HepG2 (cell line): ENCODE measurements at regions not wholly inside any gene's neighbourhood (a gene's known extent, or its start where the extent isn't known, plus 50 kb on each side); places are given as distances from the start of the nearest gene placed in this dataset.

Experiments used
- ATAC-seq: fragments of 200-7000 bp; cut with Tn5 transposase; 3 replicates; pipeline ENCODE4 v1.9.1; 2020; ENCODE audit warnings: mild to moderate bottlenecking, moderate library complexity
- BruUV-seq: library from RNA; stranded (reverse); fragments of 400-500 nt; replicated peaks from 2 replicates; lab custom pipeline; 2021; lab: Mats Ljungman, UMichigan
- CTCF ChIA-PET: fragments of 300-600 bp; formaldehyde crosslinking; extraction: SDS; loops from one replicate; lab custom pipeline; 2021; ENCODE audit warnings: low total read pairs, inconsistent platforms, low intra/inter-chr PET ratio; lab: Yijun Ruan, JAX
- POLR2A ChIA-PET: fragments of 350-600 bp; sonication (Branson Sonifier 250); formaldehyde crosslinking; loops from one replicate; lab custom pipeline; 2020; ENCODE audit warnings: antibody characterized with exemption, inconsistent platforms; lab: Yijun Ruan, JAX
- DNase-seq: peaks from one replicate; pipeline ENCODE4 v3.0.0-alpha.2; 2015; ENCODE audit warnings: low spot score
- FAIRE-seq: peaks from 3 replicates; lab custom pipeline; 2011; peaks lifted over from hg19 to GRCh38; lab: Jason Lieb, UNC
- H2AFZ ChIP-seq: one replicate; pipeline ENCODE4 v1.6.1; 2011; ENCODE audit warnings: low read length, inconsistent platforms
- H3K27ac ChIP-seq: fragments of 300-600 bp; 3 replicates; pipeline ENCODE4 v1.8.0; 2011; ENCODE audit warnings: mixed run types, mild to moderate bottlenecking, mixed read lengths, low read length, inconsistent platforms; ENCODE audit not compliant: insufficient read depth; ENCODE audit errors: extremely low read length
- H3K27me3 ChIP-seq, 2 experiments: fragments of 200-600 bp in 1 of 2; 2 replicates in 1 of 2; 3 replicates in 1 of 2; pipeline versions ENCODE4 v1.6.0 to v1.8.0; 2011; ENCODE audit warnings: low read length in 2 of 2, mild to moderate bottlenecking in 2 of 2, moderate library complexity in 2 of 2, inconsistent platforms in 1 of 2; ENCODE audit not compliant: insufficient read depth in 2 of 2, control insufficient read depth in 1 of 2
- H3K36me3 ChIP-seq, 2 experiments: fragments of 200-600 bp in 1 of 2; replicated peaks in 1 of 2; 2 replicates in 1 of 2; 3 replicates in 1 of 2; pipeline versions ENCODE4 v1.5.1 to v1.8.0; 2011; ENCODE audit warnings: low read length in 2 of 2, inconsistent platforms in 1 of 2; ENCODE audit not compliant: insufficient read depth in 2 of 2, control insufficient read depth in 1 of 2
- H3K4me1 ChIP-seq: 2 replicates; pipeline ENCODE4 v1.5.1; 2012; ENCODE audit warnings: low read length, inconsistent platforms; ENCODE audit not compliant: insufficient read depth
- H3K4me2 ChIP-seq: 2 replicates; pipeline ENCODE4 v1.6.0; 2011; ENCODE audit warnings: low read depth, low read length, inconsistent platforms
- H3K4me3 ChIP-seq, 3 experiments: fragments of 200-600 bp in 1 of 3; sonication (generic), shearing (Covaris generic) in 1 of 3; replicated peaks in 1 of 3; 2 replicates each; pipeline ENCODE4 v1.5.1; 2011 to 2016; ENCODE audit warnings: low read length in 3 of 3, inconsistent platforms in 2 of 3, low read depth in 2 of 3, mild to moderate bottlenecking in 2 of 3, control low read depth in 1 of 3, mixed read lengths in 1 of 3; ENCODE audit not compliant: insufficient read depth in 1 of 3
- H3K79me2 ChIP-seq: one replicate; pipeline ENCODE4 v1.6.1; 2011; ENCODE audit warnings: low read length, inconsistent platforms; ENCODE audit not compliant: insufficient read depth
- H3K9ac ChIP-seq: 2 replicates; pipeline ENCODE4 v1.6.0; 2011; ENCODE audit warnings: mild to moderate bottlenecking, low read depth, low read length, inconsistent platforms; ENCODE audit not compliant: insufficient read depth
- H3K9me3 ChIP-seq: 2 replicates; pipeline ENCODE4 v1.5.1; 2012; ENCODE audit warnings: mild to moderate bottlenecking, low read length
- H4K20me1 ChIP-seq: 2 replicates; pipeline ENCODE4 v1.6.0; 2011; ENCODE audit warnings: inconsistent platforms, mild to moderate bottlenecking, low read length, moderate library complexity; ENCODE audit not compliant: insufficient read depth
- ASH2L ChIP-seq: fragments of 300-600, 200-600 bp; sonication (generic); IDR thresholded peaks from 2 replicates; pipeline ENCODE4 v1.7.0; 2017; ENCODE audit warnings: low read depth, mild to moderate bottlenecking, moderate library complexity, mixed read lengths, low read length; ENCODE audit not compliant: insufficient read length
- SP5 ChIP-seq: IDR thresholded peaks from 2 replicates; pipeline ENCODE4 v1.6.1; 2016; ENCODE audit warnings: low read depth, borderline replicate concordance
- ZMYM3 ChIP-seq: sonication (generic); formaldehyde crosslinking; IDR thresholded peaks from 2 replicates; pipeline ENCODE4 v1.5.1; 2020; ENCODE audit warnings: mild to moderate bottlenecking, missing genetic modification reagents
- ZNF430 ChIP-seq: sonication (generic); formaldehyde crosslinking; IDR thresholded peaks from 2 replicates; pipeline ENCODE4 v1.9.0; 2021; ENCODE audit warnings: mild to moderate bottlenecking, missing genetic modification reagents
- ZNF567 ChIP-seq: sonication (generic); formaldehyde crosslinking; IDR thresholded peaks from 2 replicates; pipeline ENCODE4 v1.8.1; 2023; ENCODE audit warnings: mild to moderate bottlenecking, missing genetic modification reagents, borderline replicate concordance
- ZNF629 ChIP-seq: sonication (generic); formaldehyde crosslinking; conservative IDR thresholded peaks from 2 replicates; pipeline ENCODE4 v1.5.0; 2020; ENCODE audit warnings: missing genetic modification reagents
- ZNF709 ChIP-seq: sonication (generic); formaldehyde crosslinking; IDR thresholded peaks from 2 replicates; pipeline ENCODE4 v1.5.0; 2020; ENCODE audit warnings: mild to moderate bottlenecking, missing genetic modification reagents
- ZNF772 ChIP-seq: sonication (generic); formaldehyde crosslinking; IDR thresholded peaks from 2 replicates; pipeline ENCODE4 v1.5.0; 2020; ENCODE audit warnings: mild to moderate bottlenecking, missing genetic modification reagents
- ZSCAN21 ChIP-seq: sonication (generic); formaldehyde crosslinking; IDR thresholded peaks from 2 replicates; pipeline ENCODE4 v1.8.0; 2022; ENCODE audit warnings: mild to moderate bottlenecking, missing genetic modification reagents, moderate library complexity, borderline replicate concordance
- ZSCAN31 ChIP-seq: sonication (generic); formaldehyde crosslinking; IDR thresholded peaks from 2 replicates; pipeline ENCODE4 v1.5.0; 2020; ENCODE audit warnings: low read depth, mild to moderate bottlenecking, missing genetic modification reagents
- WGBS: methylation state at CpG from one replicate; pipeline ENCODE4 v1.1.6; 2017; ENCODE audit warnings: low lambda C conversion rate; 5-methylcytosine and 5-hydroxymethylcytosine counted together
- in situ Hi-C: cut with HindIII; loops from 2 replicates; pipeline ENCODE4 v1.10.0; 2017; ENCODE audit warnings: low pct_unique_long_range_greater_than_20kb; ENCODE audit not compliant: extremely low pct_ligation_motif_present
- intact Hi-C: fragments of 100-400 bp; cut with micrococcal nuclease; formaldehyde crosslinking; loops from one replicate; pipeline ENCODE4 v1.10.0; 2022; ENCODE audit not compliant: unreplicated experiment

- Histone ChIP-seq H3K4me3 (no peak overlapping the region), H3K27me3 (peaks cover 0 to 4% of the 10 kb centered on the region in 2 experiments; a peak in 1 of 5 replicates), H3K9ac (no peak overlapping the region), H4K20me1 (no peaks in the 10 kb centered on the region), H3K79me2 (no peaks in the 10 kb centered on the region), H3K36me3 (no peaks in the 10 kb centered on the region), H3K9me3 (no peaks in the 10 kb centered on the region), H3K27ac (no peak overlapping the region), H3K4me1 (no peaks in the 10 kb centered on the region), H2AFZ (no peak overlapping the region), H3K4me2 (no peak overlapping the region)
- FAIRE-seq (no peak), ATAC-seq (no peak), DNase-seq (no peak)
- intact Hi-C loops (no loop called here), in situ Hi-C loops (loop anchor here (10.0 kb wide), 2 partner anchors 295 to 415 kb away; no protein-coding TSS in a partner anchor)
- CTCF ChIA-PET = no interaction called here
- no TSS peak for BruUV-seq
- TF ChIP-seq ZNF709 (CRISPR knock-in tag) = no peak
- TF ChIP-seq ZNF629 (CRISPR knock-in tag) = no peak
- POLR2A ChIA-PET = no interaction called here
- 10% methylated on average over 4 of the region's 4 CpGs for WGBS
Measured at GRCh38 chr7:137160236-137160635, 183.3 kb downstream of the PTN start.

DNA sequence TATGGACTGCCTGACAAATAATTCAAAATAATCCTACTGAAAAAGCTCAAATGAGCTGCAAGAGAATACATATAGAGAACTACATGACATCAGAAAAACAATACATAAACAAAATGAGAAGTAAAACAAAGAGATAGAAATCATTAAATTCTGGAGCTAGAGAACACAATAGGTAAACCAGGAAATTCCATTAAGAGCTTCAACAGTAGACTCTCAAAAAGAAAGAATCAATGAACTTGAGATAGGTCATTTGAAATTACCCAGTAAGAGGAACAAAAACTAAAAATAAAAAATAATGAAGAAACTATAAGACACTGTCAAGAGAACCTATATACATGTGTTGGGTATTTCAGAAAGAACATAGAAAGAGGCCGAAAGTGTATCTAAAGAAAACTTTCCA lies 186.3 kb downstream of the PTN start:
- DNase-seq (no peak), ATAC-seq (no peak), FAIRE-seq (no peak)
- H3K79me2 ChIP-seq = no peaks in the 10 kb centered on the region
- H3K9me3 ChIP-seq = no peaks in the 10 kb centered on the region
- no peaks in the 10 kb centered on the region for H3K27me3 ChIP-seq
- no peak overlapping the region for H3K4me3 ChIP-seq
- no peaks in the 10 kb centered on the region for H4K20me1 ChIP-seq
- no peak overlapping the region for H3K27ac ChIP-seq
- POLR2A ChIA-PET = no interaction called here
- WGBS = 0% methylated on average over 1 of the region's 1 CpG
- H3K4me2 ChIP-seq = no peak overlapping the region
- H2AFZ ChIP-seq = no peak overlapping the region
- H3K4me1 ChIP-seq = no peaks in the 10 kb centered on the region
- H3K36me3 ChIP-seq = no peaks in the 10 kb centered on the region
- CTCF ChIA-PET = no interaction called here
- BruUV-seq = no TSS peak
- in situ Hi-C loops = no loop called here
- intact Hi-C loops = no loop called here
- H3K9ac ChIP-seq = no peak overlapping the region
- TF ChIP-seq ASH2L (no peak), ZNF772 (CRISPR knock-in tag) (no peak), ZNF430 (no peak), ZNF567 (CRISPR knock-in tag) (no peak), SP5 (CRISPR knock-in tag) (no peak), ZSCAN31 (CRISPR knock-in tag) (no peak), ZMYM3 (no peak), ZSCAN21 (no peak)
